ELR (cell line): ENCODE measurements at regions not wholly inside any gene's neighbourhood (a gene's known extent, or its start where the extent isn't known, plus 50 kb on each side); places are given as distances from the start of the nearest gene placed in this dataset.
"Not testable (repeated sequence)": the region's sequence is repeated elsewhere in the genome, so short reads cannot be mapped to it uniquely, and the experiment has no call there.

Source experiments
- DNase-seq: peaks from one replicate; pipeline ENCODE4 v3.0.0-alpha.2; 2015; ENCODE audit warnings: low read depth

DNA sequence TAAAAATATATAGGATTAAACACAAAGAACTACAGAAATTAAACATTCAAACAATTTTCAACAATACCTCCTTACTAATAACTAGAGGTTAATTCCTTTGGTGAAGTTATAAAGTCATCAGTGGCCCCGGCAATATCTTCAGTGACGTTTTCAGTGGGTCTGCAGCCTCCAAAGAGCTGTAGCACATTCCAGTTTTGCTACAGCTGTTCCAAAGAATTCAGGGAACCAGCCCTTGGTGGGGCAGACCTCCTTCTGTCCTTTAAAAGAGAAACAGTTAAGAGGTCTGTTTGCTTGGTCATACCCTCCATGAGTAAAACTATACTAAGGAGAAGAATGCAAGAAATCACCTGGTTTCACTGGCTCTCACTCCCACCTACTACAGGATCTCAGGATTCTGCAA, 99.2 kb upstream of the ZDHHC17 start:
- no peak for DNase-seq

DNA sequence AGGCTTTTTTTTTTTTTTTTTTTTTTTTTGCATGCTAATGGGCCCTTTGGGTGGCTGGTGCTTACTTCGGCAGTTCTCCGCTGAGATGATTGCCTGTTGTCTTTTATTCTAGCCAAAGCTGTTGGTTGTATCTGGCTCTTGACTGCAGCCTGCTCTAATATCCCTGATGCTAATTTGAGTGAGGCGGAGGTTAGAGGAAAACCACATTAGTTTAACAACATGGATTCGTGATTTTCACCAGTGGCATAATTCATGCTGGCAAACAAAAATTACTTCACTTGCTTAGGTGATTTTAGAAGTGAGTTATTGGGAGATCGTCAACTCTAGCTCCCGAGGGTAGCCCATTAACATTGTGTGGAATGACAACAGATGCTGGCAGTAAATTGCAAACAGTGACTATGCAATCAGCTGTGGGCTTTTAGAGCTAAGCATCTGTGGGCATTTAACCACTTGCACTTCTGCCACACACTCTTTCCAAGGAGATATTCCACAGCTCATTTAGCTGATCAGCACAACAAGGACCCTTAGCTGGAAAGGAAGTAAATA, 97.6 kb upstream of the ZDHHC17 start:
- no peak for DNase-seq

DNA sequence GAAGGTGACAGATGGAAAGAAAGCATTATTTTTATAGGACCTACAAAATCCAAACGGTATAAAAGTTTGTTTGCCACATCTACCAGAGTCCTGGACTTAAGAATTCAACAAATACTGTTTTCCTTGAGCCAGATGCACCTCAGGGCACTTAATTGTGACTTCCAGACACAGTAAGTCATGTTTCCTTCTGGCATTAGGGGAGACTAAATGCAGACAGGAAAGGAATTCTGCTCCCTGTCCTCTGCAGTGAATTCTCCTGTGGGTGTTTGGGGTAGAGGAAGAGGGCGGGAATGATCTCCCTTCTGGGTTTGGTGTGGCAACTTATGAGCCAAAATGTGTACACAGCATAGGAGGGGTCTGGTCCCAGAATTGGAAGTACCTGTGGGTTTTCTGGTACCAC, 93.9 kb upstream of the ZDHHC17 start:
- DNase-seq, result no peak

DNA sequence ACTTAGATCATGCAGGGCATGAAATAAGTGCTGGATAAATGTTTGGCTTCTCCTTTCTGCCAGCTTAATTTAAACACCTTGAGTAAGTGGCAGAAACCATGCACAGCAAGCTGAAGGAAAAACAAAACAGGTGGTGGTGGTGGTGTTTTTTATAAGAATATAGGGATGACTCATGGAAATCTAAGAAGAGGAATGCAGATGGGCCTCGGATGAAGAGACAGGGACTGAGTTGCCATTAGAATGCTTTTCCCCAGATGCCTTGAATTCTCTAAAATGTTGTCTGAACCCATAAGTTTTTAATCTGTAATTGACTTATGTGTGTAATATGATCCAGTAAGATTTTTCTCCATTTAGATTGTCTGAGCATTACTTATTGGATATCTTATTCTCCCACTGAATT, 93.1 kb upstream of the ZDHHC17 start:
- peak; percentile 51 for DNase-seq

DNA sequence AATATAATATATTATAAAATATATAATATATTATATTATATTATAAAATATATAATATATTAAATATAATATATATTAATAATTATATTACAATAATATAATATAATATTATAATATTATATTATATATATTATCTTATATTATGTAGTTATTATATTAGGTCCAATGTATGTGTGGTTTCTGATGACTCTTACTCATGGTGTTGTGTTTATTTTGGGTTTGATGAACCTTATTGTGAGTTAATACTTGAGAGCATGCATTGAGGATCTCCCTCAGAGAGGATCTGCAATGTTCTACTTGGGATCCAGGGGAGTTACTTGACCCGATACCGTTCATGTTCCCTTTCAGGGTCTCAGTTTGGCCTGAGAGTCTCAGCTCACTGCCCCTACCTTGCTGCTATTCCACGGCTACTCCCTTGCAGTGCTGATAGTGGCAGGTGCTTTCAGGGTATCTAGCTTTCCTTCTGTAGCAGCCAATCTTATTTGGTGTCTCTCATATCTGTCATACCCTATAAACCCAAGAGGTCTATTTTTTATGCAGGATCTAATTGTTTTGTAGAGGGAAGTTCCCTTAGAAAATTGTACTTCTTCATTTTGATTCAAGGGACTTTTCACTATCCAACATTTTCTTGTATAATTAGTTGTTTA, 89.1 kb upstream of the ZDHHC17 start:
- DNase-seq, result no peak

DNA sequence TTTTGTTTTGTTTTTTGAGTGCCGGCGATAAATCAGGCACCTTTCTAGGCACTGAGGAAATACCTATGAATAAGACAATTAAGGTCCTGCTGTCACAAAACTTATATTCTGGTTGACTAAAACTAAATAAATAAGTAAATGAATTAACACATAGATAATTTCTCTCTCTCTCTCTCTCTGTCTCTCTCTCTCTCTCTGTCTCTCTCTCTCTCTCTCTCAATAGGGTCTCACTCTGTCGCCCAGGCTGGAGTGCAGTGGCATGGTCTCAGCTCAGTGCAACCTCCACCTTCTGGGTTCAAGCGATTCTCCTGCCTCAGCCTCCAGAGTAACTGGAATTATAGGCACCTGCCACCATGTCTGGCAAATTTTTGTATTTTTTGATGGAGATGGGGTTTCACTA, 87.7 kb upstream of the ZDHHC17 start:
- DNase-seq, result not testable (repeated sequence)

DNA sequence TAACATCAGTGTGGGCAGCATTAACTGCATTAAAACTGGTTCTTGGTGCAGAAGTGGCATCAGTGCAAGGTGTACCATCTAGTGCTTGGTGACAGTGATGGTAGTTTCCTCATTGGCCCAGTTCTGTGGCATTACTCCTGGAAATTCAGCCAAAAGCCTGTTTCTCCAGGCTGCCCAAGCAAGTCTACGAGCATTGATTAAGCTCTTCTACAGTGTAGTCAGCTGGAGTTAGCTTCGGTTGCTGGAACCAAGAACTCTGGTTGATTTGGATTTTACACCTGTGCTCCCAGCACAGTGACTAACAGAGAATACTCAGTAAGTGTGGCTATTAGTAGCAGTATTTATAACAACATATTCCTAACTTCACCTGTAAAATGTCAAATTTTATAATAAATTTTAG, 84.9 kb upstream of the ZDHHC17 start:
- DNase-seq, result no peak

DNA sequence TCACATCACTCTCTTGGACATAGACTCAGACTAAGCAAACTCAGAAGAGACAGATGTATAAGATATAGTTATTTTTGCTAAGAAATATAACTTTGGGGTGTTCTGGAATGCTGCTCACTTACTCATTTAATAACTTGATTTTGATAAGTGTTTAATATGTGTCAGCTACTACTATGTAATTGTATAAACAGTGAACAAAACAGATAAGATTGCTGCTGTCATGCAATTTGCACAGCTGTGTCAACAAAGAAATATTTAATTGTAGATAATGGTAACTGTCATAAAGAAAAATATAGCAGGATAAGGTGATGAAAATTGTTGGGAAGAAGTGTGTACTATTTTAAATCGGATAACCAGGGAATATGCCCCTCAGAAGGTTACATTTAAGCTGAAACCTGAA, 84.1 kb upstream of the ZDHHC17 start:
- no peak for DNase-seq

DNA sequence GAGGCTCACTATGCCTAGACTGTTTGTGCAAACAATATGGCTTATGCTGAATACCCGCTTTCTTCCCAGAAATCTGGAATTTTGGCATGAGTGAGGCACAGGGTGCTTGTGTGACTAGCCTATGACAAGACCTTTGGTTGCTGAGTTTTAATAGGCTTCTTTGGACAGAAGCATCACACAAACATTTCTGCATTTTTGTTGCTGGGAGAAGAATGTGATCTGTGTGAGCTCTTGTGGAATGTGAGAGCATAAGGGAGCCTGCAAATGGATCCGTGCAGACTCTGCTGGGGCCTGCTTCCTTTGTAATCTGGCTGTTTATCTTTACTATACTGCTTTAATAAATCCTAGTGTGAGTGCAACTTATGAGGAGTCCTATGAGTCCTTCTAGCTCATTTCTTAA, 83.0 kb upstream of the ZDHHC17 start:
- peak; percentile 12 for DNase-seq

DNA sequence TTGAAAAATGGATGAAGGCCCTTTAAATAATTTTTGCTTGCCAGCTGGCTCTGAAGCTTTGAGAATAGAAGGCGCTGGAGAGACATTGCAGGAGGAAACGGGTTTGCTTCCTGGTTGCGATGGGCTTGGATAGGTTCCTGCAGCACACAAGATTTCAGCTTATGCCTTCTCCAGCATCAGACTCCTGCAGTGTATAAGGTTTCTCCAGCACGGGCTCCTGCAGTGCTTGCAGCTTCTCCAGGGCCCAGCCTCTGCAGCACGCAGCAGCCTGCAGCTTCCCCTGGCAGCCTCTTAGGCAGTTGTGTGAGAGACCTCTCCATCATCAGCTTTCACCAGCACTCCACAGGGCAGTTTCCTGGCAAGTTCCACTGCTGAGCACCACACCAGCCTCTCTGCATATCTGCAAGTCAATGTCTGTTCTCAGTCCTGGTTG, 78.7 kb upstream of the ZDHHC17 start:
- no peak for DNase-seq

DNA sequence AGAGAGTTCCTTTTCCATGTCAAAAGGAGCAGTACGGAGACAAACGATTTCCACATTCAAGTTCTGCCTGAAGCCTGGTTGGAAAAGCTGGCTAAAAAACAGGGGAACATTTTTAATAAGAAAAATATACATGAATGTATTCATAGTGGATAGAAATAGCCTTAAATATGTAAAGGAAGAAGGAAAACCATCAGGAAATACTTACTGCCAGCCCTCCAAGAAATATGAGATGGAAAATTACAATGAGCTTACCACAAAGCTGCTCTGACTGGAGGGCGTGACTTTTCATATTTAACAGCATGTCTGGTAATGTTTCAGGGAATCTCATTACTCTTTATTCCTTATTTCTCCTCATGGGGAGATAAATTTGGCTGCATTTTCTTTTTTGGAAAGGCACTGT, 75.9 kb upstream of the ZDHHC17 start:
- DNase-seq, result peak; percentile 13

DNA sequence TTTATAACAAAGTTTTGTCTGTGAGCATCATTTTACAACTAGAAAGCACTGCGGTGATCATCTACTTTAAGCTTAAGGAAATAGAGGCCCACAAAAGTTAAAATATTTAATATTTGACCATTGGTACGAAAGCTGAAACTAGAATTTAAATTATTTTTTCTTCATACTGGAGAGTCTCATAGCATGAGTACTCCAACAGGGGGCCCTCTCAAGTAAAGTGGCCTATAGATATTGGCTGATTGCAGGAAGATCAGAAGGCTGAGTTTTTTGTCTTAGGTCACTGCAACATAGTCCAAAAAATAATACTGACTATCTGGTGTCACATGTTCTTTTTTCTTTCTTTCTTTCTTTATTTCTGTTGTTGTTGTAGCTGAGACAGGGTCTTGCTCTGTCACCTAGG, 75.3 kb upstream of the ZDHHC17 start:
- DNase-seq, result peak; percentile 38

DNA sequence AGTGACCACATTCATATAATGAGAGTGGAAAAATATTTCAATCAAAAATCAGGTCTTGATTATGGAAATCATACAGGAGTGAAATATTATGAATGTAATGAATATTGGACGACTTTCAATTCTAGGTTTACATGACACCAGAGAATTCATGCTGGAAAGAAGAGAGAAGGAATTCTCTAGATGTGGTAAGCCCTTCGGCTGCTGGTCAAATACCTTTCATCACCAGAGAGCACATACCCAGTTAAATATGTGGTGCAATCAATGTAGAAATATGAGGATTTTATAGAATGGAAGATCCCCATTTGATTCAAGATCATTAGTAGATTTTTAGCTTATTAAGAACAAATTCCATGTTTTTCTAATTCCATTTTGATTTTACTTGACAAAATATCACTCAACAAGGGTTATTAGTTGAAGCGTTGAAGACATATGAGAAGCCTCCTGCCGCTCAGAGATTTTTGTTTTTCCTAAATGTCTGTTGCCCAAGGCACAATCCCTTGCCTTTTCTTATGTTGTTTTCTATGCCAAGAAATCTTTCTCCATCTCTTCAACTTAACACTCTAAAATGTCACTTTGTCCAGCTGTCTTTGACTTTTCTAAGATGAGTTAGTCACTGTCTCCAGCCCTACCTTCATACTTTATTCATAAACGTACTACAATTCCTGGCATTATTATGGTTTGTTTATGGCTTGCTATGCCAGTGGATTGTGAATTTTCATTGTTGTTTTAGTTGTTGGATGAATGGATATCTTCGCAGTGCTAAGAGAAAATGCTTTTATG, 72.8 kb upstream of the ZDHHC17 start:
- DNase-seq, result no peak

DNA sequence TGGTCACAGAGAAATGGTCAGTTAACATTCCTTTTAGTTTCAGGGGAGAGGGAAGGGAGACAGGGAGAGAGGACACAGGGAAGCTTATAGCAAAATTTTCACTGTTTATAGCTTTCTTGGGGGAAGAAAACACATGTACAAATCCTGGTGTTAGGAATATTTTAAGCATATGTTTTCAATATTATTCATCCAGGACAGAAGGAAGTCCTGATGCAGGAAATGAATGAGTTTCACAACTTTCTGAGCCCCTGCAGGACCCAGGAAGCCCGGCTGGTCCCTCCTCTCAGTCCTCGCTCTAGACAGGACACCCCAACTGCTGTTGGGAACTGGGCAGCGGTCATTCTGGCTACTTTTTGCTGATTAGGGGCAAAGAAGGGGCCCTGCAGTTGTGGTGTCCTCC, 71.1 kb upstream of the ZDHHC17 start:
- DNase-seq, result no peak

DNA sequence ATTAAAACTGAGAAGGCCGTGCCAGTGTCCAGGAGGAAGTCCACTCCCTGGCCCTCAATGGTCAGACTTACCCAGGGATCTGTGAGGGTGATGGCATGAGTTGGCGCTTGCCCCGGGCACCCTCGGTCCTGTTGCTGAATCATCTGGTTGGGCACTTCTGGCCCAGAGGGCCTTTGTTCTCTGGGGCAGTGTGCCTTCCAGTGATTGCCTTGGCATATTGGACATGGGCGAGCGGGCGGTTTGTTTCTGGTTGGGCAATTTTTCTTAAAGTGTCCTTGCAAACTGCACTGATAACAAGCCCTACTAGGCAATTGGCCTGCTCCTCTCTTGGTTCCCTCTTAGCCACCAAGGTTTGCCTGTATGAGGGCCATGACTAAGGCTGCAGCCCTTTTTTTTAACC, 69.5 kb upstream of the ZDHHC17 start:
- no peak for DNase-seq

DNA sequence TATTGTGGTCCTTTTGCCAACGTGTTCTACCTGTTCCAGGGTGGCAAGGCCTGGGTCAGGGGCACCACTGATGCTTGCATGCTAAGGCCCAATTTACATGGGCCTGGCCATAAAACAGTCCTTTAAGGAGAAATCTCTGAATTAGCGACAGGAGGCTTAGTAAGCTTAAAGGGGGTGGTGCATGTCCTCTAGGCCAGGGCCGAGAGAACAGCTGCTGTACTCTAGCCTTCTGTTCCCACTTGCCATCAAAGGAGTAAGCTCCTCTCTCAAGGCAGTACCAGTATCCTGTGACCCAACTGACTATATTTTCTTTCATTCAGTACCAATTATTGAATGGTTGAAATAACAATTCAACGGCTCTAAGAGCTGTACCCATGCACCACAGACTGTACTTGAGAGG, 67.7 kb upstream of the ZDHHC17 start:
- no peak for DNase-seq

DNA sequence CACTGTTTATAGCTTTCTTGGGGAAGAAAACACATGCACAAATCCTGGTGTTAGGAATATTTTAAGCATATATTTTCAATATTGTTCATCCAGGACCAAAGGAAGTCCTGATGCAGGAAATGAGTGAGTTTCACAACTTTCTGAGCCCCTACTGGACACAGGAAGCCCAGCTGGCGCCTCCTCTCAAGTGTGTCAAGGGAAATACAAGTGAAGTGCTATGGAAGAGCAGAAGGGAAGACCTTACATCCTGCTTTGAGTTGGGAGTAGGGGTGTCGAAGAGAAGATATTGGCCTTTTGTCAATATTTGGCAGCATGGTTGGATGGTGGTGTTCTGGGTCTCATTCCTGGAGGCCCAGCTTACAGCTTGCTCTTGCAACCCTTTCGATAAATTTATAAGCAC, 66.1 kb upstream of the ZDHHC17 start:
- peak; percentile 48 for DNase-seq

DNA sequence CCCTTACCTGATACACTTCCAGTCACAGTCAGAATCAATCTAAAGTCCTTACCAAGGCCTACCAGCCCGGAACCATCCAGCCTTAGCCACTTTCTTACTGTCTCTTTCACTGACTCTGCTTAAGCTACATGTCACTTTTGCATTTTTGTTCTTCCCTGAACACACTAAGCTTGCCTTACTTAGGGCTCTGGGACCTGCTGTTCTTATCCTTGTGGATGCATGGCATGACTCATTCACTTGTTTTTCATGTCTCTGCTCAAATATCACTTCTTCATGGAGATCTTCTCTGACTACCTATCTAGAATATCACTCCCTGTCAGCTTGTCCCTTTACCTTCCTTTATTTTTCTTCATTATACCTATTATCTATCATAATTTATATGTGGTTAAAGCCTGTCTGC, 65.6 kb upstream of the ZDHHC17 start:
- DNase-seq, result peak; percentile 22

DNA sequence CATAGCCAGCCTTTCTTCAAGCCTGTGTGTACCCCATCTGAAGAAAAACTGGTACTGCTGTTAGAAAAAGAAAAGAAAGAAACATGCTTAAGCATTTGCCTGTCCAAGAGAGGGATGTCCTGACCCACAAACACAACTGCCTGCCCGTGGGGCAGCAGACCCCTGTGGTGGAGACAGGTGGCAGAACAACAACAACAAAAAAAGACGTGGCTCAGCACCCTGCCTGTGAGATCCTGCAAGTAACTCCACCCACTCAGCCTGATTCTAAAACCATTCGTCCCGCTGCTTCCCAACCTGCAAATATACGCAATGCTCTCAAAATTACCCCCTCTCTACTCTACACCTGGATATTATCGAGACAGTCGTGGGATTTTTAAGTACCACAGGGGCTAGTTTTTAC, 64.9 kb upstream of the ZDHHC17 start:
- no peak for DNase-seq

DNA sequence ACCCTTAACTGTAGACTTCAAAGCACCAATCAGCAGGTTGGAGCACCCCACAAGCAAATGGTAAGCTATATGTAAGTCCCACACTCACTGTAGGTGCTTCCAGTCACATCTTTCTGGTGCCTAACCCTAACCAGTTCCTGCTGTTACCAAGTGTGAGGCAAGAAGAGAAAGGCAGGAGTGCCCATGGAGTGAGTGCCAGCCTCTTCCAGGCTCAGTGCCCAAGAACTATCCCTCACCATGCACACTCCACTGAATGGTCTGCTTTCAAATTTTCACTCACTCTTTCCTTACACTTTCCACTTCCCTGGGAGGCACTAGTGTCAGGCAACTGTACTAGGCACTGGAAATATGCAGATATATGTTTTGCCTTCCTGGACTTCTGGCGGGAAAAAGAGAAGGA, 62.2 kb upstream of the ZDHHC17 start:
- DNase-seq, result no peak

DNA sequence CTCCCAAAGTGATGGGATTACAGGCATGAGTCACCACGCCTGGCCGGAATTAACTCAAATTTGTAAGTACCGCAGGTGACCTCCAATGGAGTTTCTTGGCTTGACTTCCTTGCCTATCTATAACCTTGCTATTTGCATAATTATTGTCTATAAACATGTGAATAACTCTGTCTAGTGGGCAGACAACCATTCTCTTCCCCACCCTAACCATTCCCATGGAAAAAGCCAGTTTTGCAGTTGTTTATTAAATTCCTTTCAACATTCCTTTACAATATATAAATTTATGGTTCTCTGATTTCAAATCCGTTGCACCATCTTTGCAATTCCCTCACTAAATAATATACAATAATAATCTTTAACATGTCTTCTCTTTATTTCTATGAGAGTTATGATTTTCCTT, 61.0 kb upstream of the ZDHHC17 start:
- peak; percentile 31 for DNase-seq

DNA sequence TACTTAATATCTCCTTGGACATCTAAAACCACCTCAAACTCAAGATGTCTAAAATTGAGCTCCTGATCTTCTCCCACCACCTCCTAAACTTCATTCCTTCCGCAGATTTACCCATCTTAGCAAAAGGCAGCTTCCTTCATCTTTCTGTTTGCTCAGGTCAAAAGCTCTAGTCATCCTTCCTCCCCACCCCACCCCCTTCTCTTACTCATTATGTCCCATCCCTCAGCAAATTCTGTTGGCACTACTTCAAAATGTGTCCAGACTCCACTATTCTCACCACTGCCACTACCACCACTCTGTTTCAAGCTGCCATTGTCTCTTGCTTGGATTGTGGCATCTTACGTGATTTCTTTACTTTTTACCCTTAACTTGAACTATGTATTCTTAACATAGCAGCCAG, 59.2 kb upstream of the ZDHHC17 start:
- peak; percentile 45 for DNase-seq

DNA sequence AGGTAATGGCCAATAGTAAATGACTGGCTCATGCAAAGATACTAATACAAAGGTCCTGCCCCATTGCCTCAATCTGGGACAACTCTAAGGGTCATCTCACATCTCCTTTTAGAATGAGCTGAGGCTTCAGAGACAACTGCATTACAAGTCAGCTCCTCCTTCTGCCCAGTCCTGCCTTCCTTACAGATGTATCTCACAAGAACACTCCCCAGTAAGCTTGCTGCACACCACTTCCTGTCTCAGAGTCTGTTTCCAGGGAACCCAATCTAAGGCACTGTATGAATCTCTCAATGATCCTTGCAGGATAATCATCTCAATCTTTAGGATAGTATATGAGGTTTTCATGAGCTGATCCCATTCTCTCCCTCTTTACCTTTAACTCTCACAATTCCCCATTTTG, 57.8 kb upstream of the ZDHHC17 start:
- DNase-seq, result peak; percentile 52

DNA sequence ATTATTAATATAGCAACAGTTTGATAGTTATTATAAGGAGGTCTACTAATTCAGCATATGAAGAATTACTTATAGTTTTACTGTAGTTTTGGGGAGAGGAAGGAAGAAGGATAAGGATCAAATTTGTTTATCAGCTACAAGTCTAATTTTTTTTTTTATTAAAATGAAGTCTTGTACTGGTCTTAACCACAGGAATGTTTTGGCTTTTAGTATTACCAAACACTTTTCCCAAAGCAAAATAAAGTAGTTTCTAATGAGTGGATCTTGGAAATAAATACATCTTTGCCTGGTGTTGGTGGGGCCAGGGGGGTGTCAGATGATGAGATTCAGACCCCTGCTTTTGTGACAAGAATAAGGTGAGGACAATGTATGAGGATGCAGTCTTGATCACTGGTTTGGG, 57.2 kb upstream of the ZDHHC17 start:
- peak; percentile 31 for DNase-seq
